Nephron (organoid): ENCODE measurements at regions not wholly inside any gene's neighbourhood (a gene's known extent, or its start where the extent isn't known, plus 50 kb on each side); places are given as distances from the start of the nearest gene placed in this dataset.

Source experiments
- H3K27ac Mint-ChIP-seq, 3 experiments: 2 replicates each; pipeline ENCODE4 v1.8.0; 2020; ENCODE audit warnings: mixed read lengths in 3 of 3, mild to moderate bottlenecking in 2 of 3, moderate library complexity in 1 of 3
- H3K27me3 Mint-ChIP-seq: 2 replicates; pipeline ENCODE4 v1.8.0; 2021; ENCODE audit warnings: low read depth, mild to moderate bottlenecking, moderate library complexity, mixed read lengths
- H3K36me3 Mint-ChIP-seq: 2 replicates; pipeline ENCODE4 v1.8.0; 2020; ENCODE audit warnings: low read depth, mixed read lengths
- H3K4me1 Mint-ChIP-seq: 2 replicates; pipeline ENCODE4 v1.8.0; 2020; ENCODE audit warnings: mixed read lengths
- H3K4me3 Mint-ChIP-seq, 3 experiments: 2 replicates each; pipeline ENCODE4 v1.8.0; 2020; ENCODE audit warnings: mild to moderate bottlenecking in 3 of 3, mixed read lengths in 3 of 3, moderate library complexity in 2 of 3
- H3K9me3 Mint-ChIP-seq: 2 replicates; pipeline ENCODE4 v1.8.0; 2020; ENCODE audit warnings: mixed read lengths
- CTCF ChIP-seq, 3 experiments: fragments of 200-600 bp; sonication (generic); IDR thresholded peaks; one replicate each; pipeline ENCODE4 v1.5.0; 2021; ENCODE audit warnings: antibody characterized with exemption in 3 of 3; ENCODE audit not compliant: unreplicated experiment in 3 of 3

GRCh38 chr17:71145486-71145885 lies 975.3 kb upstream of the SOX9 start:
- no peaks in the 10 kb centered on the region for H3K36me3 Mint-ChIP-seq
- no peak overlapping the region for H3K27ac Mint-ChIP-seq
- no peaks in the 10 kb centered on the region for H3K4me1 Mint-ChIP-seq
- no peak for TF ChIP-seq CTCF (IDR thresholded peaks at IDR 0.05; ENCODE audit: unreplicated experiment in 3 of 3)
- no peaks in the 10 kb centered on the region for H3K9me3 Mint-ChIP-seq
- no peaks in the 10 kb centered on the region for H3K27me3 Mint-ChIP-seq
- H3K4me3 Mint-ChIP-seq: no peak overlapping the region

GRCh38 chr17:71147906-71148305 lies 972.9 kb upstream of the SOX9 start:
- H3K4me3 Mint-ChIP-seq: no peak overlapping the region
- H3K36me3 Mint-ChIP-seq: no peaks in the 10 kb centered on the region
- no peaks in the 10 kb centered on the region for H3K27me3 Mint-ChIP-seq
- H3K4me1 Mint-ChIP-seq: no peaks in the 10 kb centered on the region
- no peak for TF ChIP-seq CTCF (IDR thresholded peaks at IDR 0.05; ENCODE audit: unreplicated experiment in 3 of 3)
- no peak overlapping the region for H3K27ac Mint-ChIP-seq
- H3K9me3 Mint-ChIP-seq: no peaks in the 10 kb centered on the region

- no peak for TF ChIP-seq CTCF (IDR thresholded peaks at IDR 0.05; ENCODE audit: unreplicated experiment in 3 of 3)
Measured at GRCh38 chr17:71149607-71150006, 971.2 kb upstream of the SOX9 start.

GRCh38 chr17:71157297-71157696 lies 963.5 kb upstream of the SOX9 start:
- H3K27me3 Mint-ChIP-seq: no peaks in the 10 kb centered on the region
- H3K27ac Mint-ChIP-seq: no peak overlapping the region
- no peak for TF ChIP-seq CTCF (IDR thresholded peaks at IDR 0.05; ENCODE audit: unreplicated experiment in 3 of 3)
- H3K9me3 Mint-ChIP-seq: no peaks in the 10 kb centered on the region
- H3K4me1 Mint-ChIP-seq: no peaks in the 10 kb centered on the region
- no peaks in the 10 kb centered on the region for H3K36me3 Mint-ChIP-seq
- H3K4me3 Mint-ChIP-seq: no peak overlapping the region

More at GRCh38 chr17:71149607-71150006, 971.2 kb upstream of the SOX9 start:
- Mint-ChIP-seq H3K4me3 (no peak overlapping the region), H3K9me3 (no peaks in the 10 kb centered on the region), H3K4me1 (no peaks in the 10 kb centered on the region), H3K27me3 (no peaks in the 10 kb centered on the region), H3K36me3 (no peaks in the 10 kb centered on the region), H3K27ac (no peak overlapping the region)

GRCh38 chr17:71158437-71158836 lies 962.4 kb upstream of the SOX9 start:
- H3K36me3 Mint-ChIP-seq: no peaks in the 10 kb centered on the region
- no peak overlapping the region for H3K27ac Mint-ChIP-seq
- TF ChIP-seq CTCF (IDR thresholded peaks at IDR 0.05; ENCODE audit: unreplicated experiment in 3 of 3): no peak
- H3K9me3 Mint-ChIP-seq: no peaks in the 10 kb centered on the region
- no peaks in the 10 kb centered on the region for H3K4me1 Mint-ChIP-seq
- no peak overlapping the region for H3K4me3 Mint-ChIP-seq
- H3K27me3 Mint-ChIP-seq: no peaks in the 10 kb centered on the region

- H3K27ac Mint-ChIP-seq: no peak overlapping the region
- no peak overlapping the region for H3K4me3 Mint-ChIP-seq
- H3K36me3 Mint-ChIP-seq: no peaks in the 10 kb centered on the region
- TF ChIP-seq CTCF (IDR thresholded peaks at IDR 0.05; ENCODE audit: unreplicated experiment in 3 of 3): no peak
- no peaks in the 10 kb centered on the region for H3K9me3 Mint-ChIP-seq
- peaks cover 5% of the 10 kb centered on the region for H3K27me3 Mint-ChIP-seq
- H3K4me1 Mint-ChIP-seq: peaks cover 6% of the 10 kb centered on the region
Measured at GRCh38 chr17:71163121-71163812, 957.6 kb upstream of the SOX9 start.
